ENCODE measurements at regions not wholly inside any gene's neighbourhood (a gene's known extent, or its start where the extent isn't known, plus 50 kb on each side); places are given as distances from the start of the nearest gene placed in this dataset.

DNA sequence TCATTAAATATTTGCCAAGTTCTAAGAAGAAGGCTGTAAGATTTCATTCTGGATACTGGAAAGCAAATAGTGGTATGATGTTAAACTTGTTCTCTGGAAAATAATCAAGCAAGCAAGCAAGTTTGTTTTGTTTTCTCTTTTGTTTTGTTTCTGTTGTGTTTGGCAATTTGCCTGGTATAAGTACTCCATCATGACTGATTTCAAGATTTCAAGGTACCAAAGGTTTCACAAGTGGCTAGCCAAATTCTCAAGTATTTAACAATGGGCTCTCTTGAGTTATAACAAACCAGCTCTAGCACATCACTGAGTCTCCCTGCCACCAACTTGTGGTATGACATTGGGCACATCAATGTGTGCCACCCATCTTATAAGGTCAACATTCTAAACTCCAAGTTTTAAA, 151.7 kb upstream of the IGFBP3 start:
- Histone ChIP-seq H2AK5ac (ENCODE audit: low read length, severe bottlenecking) (no peak overlapping the region), H3K36me3 (ENCODE audit: control insufficient read depth in 1 of 2, insufficient read depth in 2 of 2, low read depth in 1 of 2, low read length in 2 of 2) (no peaks in the 10 kb centered on the region), H3K18ac (ENCODE audit: low read depth in 1 of 2, low read length in 2 of 2) (no peak overlapping the region), H2BK12ac (ENCODE audit: low read length in 2 of 2) (no peak overlapping the region), H3K27ac (ENCODE audit: low read length, poor library complexity, severe bottlenecking) (no peak overlapping the region), H2BK5ac (ENCODE audit: low read depth, low read length, poor library complexity, severe bottlenecking) (no peak overlapping the region), H3K4me1 (ENCODE audit: control insufficient read depth, insufficient read depth, low read depth, low read length) (peaks cover 3% of the 10 kb centered on the region), H3K14ac (ENCODE audit: low read length in 2 of 2) (no peak overlapping the region), H3K4ac (ENCODE audit: low read depth in 1 of 2, low read length in 2 of 2) (no peak overlapping the region), H3K27me3 (ENCODE audit: control insufficient read depth in 1 of 2, insufficient read depth in 1 of 2, low read length in 2 of 2) (no peaks in the 10 kb centered on the region), H2BK120ac (ENCODE audit: low read depth, low read length) (no peak overlapping the region), H3K9ac (ENCODE audit: low read length) (no peak overlapping the region), H4K8ac (ENCODE audit: low read length) (no peak overlapping the region), H3K23ac (ENCODE audit: low read length in 2 of 2) (no peak overlapping the region), H2BK15ac (ENCODE audit: low read depth, poor library complexity, severe bottlenecking) (no peak overlapping the region), H3K9me3 (ENCODE audit: control insufficient read depth, low read length) (no peaks in the 10 kb centered on the region), H2AFZ (ENCODE audit: low read depth, low read length) (no peak overlapping the region), H3K4me2 (ENCODE audit: low read length, poor library complexity, severe bottlenecking) (no peak overlapping the region), H3K4me3 (ENCODE audit: insufficient read depth in 1 of 2, low read depth in 1 of 2, low read length in 2 of 2) (no peak overlapping the region), H4K91ac (ENCODE audit: low read length) (no peak overlapping the region), H3K79me1 (replicated peaks; ENCODE audit: low read length, poor library complexity, severe bottlenecking) (no peaks in the 10 kb centered on the region)
- no peak for DNase-seq

DNA sequence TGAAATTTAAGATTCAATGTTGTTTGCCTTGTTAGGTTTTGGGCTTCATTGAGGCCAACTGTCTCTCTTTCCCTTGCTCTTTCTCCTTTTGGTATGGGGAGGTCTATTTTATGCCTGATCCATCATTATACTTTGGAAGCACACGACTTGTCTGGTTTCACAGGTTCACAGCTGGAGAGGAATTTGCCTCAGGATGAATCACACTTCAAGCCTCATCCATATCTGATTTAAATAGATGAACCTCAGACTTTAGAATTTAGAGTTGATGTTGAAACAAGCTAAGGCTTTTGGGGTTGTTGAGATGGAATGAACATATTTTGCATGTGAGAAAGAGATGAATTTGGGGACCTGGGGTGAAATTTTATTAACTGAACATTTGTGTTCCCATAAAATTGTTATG, 150.5 kb upstream of the IGFBP3 start:
- Histone ChIP-seq H3K23ac (ENCODE audit: low read length in 2 of 2) (no peak overlapping the region), H2BK15ac (ENCODE audit: low read depth, poor library complexity, severe bottlenecking) (no peak overlapping the region), H3K27ac (ENCODE audit: low read length, poor library complexity, severe bottlenecking) (no peak overlapping the region), H2AFZ (ENCODE audit: low read depth, low read length) (no peak overlapping the region), H3K27me3 (ENCODE audit: control insufficient read depth in 1 of 2, insufficient read depth in 1 of 2, low read length in 2 of 2) (no peaks in the 10 kb centered on the region), H3K14ac (ENCODE audit: low read length in 2 of 2) (no peak overlapping the region), H2BK12ac (ENCODE audit: low read length in 2 of 2) (no peak overlapping the region), H3K36me3 (ENCODE audit: control insufficient read depth in 1 of 2, insufficient read depth in 2 of 2, low read depth in 1 of 2, low read length in 2 of 2) (no peaks in the 10 kb centered on the region), H2AK5ac (ENCODE audit: low read length, severe bottlenecking) (no peak overlapping the region), H3K18ac (ENCODE audit: low read depth in 1 of 2, low read length in 2 of 2) (no peak overlapping the region), H3K9me3 (ENCODE audit: control insufficient read depth, low read length) (no peaks in the 10 kb centered on the region), H3K4ac (ENCODE audit: low read depth in 1 of 2, low read length in 2 of 2) (no peak overlapping the region), H2BK120ac (ENCODE audit: low read depth, low read length) (no peak overlapping the region), H3K79me1 (replicated peaks; ENCODE audit: low read length, poor library complexity, severe bottlenecking) (no peaks in the 10 kb centered on the region), H4K91ac (ENCODE audit: low read length) (no peak overlapping the region), H3K4me3 (ENCODE audit: insufficient read depth in 1 of 2, low read depth in 1 of 2, low read length in 2 of 2) (no peak overlapping the region), H3K4me2 (ENCODE audit: low read length, poor library complexity, severe bottlenecking) (no peak overlapping the region), H2BK5ac (ENCODE audit: low read depth, low read length, poor library complexity, severe bottlenecking) (no peak overlapping the region), H3K4me1 (ENCODE audit: control insufficient read depth, insufficient read depth, low read depth, low read length) (peaks cover 3% of the 10 kb centered on the region), H4K8ac (ENCODE audit: low read length) (no peak overlapping the region), H3K9ac (ENCODE audit: low read length) (no peak overlapping the region)
- no CpG with 5 or more reads among the region's 1 CpG for WGBS
- DNase-seq = no peak

GRCh38 chr7:46071076-46071475, 150.0 kb upstream of the IGFBP3 start:
- no peak overlapping the region for H3K4ac ChIP-seq (ENCODE audit: low read depth in 1 of 2, low read length in 2 of 2)
- no peak overlapping the region for H2AFZ ChIP-seq (ENCODE audit: low read depth, low read length)
- H2BK12ac ChIP-seq (ENCODE audit: low read length in 2 of 2) = no peak overlapping the region
- no peaks in the 10 kb centered on the region for H3K27me3 ChIP-seq (ENCODE audit: control insufficient read depth in 1 of 2, insufficient read depth in 1 of 2, low read length in 2 of 2)
- no peak overlapping the region for H2BK15ac ChIP-seq (ENCODE audit: low read depth, poor library complexity, severe bottlenecking)
- peaks cover 3% of the 10 kb centered on the region for H3K4me1 ChIP-seq (ENCODE audit: control insufficient read depth, insufficient read depth, low read depth, low read length)
- no peak overlapping the region for H3K9ac ChIP-seq (ENCODE audit: low read length)
- no peak overlapping the region for H3K27ac ChIP-seq (ENCODE audit: low read length, poor library complexity, severe bottlenecking)
- no peak overlapping the region for H3K18ac ChIP-seq (ENCODE audit: low read depth in 1 of 2, low read length in 2 of 2)
- no peak overlapping the region for H3K23ac ChIP-seq (ENCODE audit: low read length in 2 of 2)
- H4K8ac ChIP-seq (ENCODE audit: low read length) = no peak overlapping the region
- WGBS = 100% methylated on average over 3 of the region's 3 CpGs
- no peak overlapping the region for H2BK5ac ChIP-seq (ENCODE audit: low read depth, low read length, poor library complexity, severe bottlenecking)
- no peak overlapping the region for H2BK120ac ChIP-seq (ENCODE audit: low read depth, low read length)
- H3K4me2 ChIP-seq (ENCODE audit: low read length, poor library complexity, severe bottlenecking) = no peak overlapping the region
- H3K9me3 ChIP-seq (ENCODE audit: control insufficient read depth, low read length) = no peaks in the 10 kb centered on the region
- DNase-seq = no peak
- no peak overlapping the region for H4K91ac ChIP-seq (ENCODE audit: low read length)
- no peaks in the 10 kb centered on the region for H3K36me3 ChIP-seq (ENCODE audit: control insufficient read depth in 1 of 2, insufficient read depth in 2 of 2, low read depth in 1 of 2, low read length in 2 of 2)
- H3K4me3 ChIP-seq (ENCODE audit: insufficient read depth in 1 of 2, low read depth in 1 of 2, low read length in 2 of 2) = no peak overlapping the region
- no peaks in the 10 kb centered on the region for H3K79me1 ChIP-seq (replicated peaks; ENCODE audit: low read length, poor library complexity, severe bottlenecking)
- H3K14ac ChIP-seq (ENCODE audit: low read length in 2 of 2) = no peak overlapping the region
- H2AK5ac ChIP-seq (ENCODE audit: low read length, severe bottlenecking) = no peak overlapping the region

- Histone ChIP-seq H2BK15ac (ENCODE audit: low read depth, poor library complexity, severe bottlenecking) (no peak overlapping the region), H3K14ac (ENCODE audit: low read length in 2 of 2) (no peak overlapping the region), H4K91ac (ENCODE audit: low read length) (no peak overlapping the region), H2BK120ac (ENCODE audit: low read depth, low read length) (no peak overlapping the region), H3K9ac (ENCODE audit: low read length) (no peak overlapping the region), H3K4me2 (ENCODE audit: low read length, poor library complexity, severe bottlenecking) (no peak overlapping the region), H3K23ac (ENCODE audit: low read length in 2 of 2) (no peak overlapping the region), H3K4me3 (ENCODE audit: insufficient read depth in 1 of 2, low read depth in 1 of 2, low read length in 2 of 2) (no peak overlapping the region), H3K27me3 (ENCODE audit: control insufficient read depth in 1 of 2, insufficient read depth in 1 of 2, low read length in 2 of 2) (no peaks in the 10 kb centered on the region), H2BK12ac (ENCODE audit: low read length in 2 of 2) (no peak overlapping the region), H3K4ac (ENCODE audit: low read depth in 1 of 2, low read length in 2 of 2) (no peak overlapping the region), H3K18ac (ENCODE audit: low read depth in 1 of 2, low read length in 2 of 2) (no peak overlapping the region), H2BK5ac (ENCODE audit: low read depth, low read length, poor library complexity, severe bottlenecking) (no peak overlapping the region), H3K79me1 (replicated peaks; ENCODE audit: low read length, poor library complexity, severe bottlenecking) (no peaks in the 10 kb centered on the region), H3K36me3 (ENCODE audit: control insufficient read depth in 1 of 2, insufficient read depth in 2 of 2, low read depth in 1 of 2, low read length in 2 of 2) (no peaks in the 10 kb centered on the region), H2AFZ (ENCODE audit: low read depth, low read length) (no peak overlapping the region), H2AK5ac (ENCODE audit: low read length, severe bottlenecking) (no peak overlapping the region), H3K27ac (ENCODE audit: low read length, poor library complexity, severe bottlenecking) (no peak overlapping the region), H3K9me3 (ENCODE audit: control insufficient read depth, low read length) (no peaks in the 10 kb centered on the region), H4K8ac (ENCODE audit: low read length) (no peak overlapping the region), H3K4me1 (ENCODE audit: control insufficient read depth, insufficient read depth, low read depth, low read length) (peaks cover 2% of the 10 kb centered on the region)
- 100% methylated on average over 1 of the region's 2 CpGs for WGBS
- no peak for DNase-seq
These were observed 147.1 kb upstream of the IGFBP3 start for GRCh38 chr7:46068159-46068558.

Data from mesenchymal stem cell (in vitro differentiated cells and primary cell).